Loucy (cell line): ENCODE measurements at regions not wholly inside any gene's neighbourhood (a gene's known extent, or its start where the extent isn't known, plus 50 kb on each side); places are given as distances from the start of the nearest gene placed in this dataset.

ENCODE experiments used
- H2AFZ ChIP-seq: fragments of 200-600 bp; sonication (generic); 2 replicates; pipeline ENCODE4 v1.6.0; 2016; ENCODE audit warnings: antibody characterized with exemption, mild to moderate bottlenecking, low read length, moderate library complexity
- H3F3A ChIP-seq: fragments of 200-600 bp; 2 replicates; pipeline ENCODE4 v1.6.0; 2016; ENCODE audit warnings: antibody characterized with exemption, low read depth, mild to moderate bottlenecking
- H3K27me3 ChIP-seq: fragments of 200-600 bp; sonication (generic); 2 replicates; pipeline ENCODE4 v1.6.1; 2014; ENCODE audit warnings: low read length, mild to moderate bottlenecking; ENCODE audit not compliant: insufficient read depth, poor library complexity, severe bottlenecking
- H3K36me3 ChIP-seq: fragments of 200-600 bp; sonication (generic); 2 replicates; pipeline ENCODE4 v1.6.1; 2016; ENCODE audit warnings: low read length; ENCODE audit not compliant: insufficient read depth
- H3K4me1 ChIP-seq: fragments of 200-600 bp; sonication (generic); 2 replicates; pipeline ENCODE4 v1.5.1; 2014; ENCODE audit warnings: low read length, mild to moderate bottlenecking; ENCODE audit not compliant: insufficient read depth, poor library complexity, severe bottlenecking
- H3K4me2 ChIP-seq: fragments of 200-600 bp; sonication (generic); 2 replicates; pipeline ENCODE4 v1.6.0; 2014; ENCODE audit warnings: antibody characterized with exemption, low read length, low read depth, mild to moderate bottlenecking; ENCODE audit not compliant: poor library complexity, severe bottlenecking
- H3K4me3 ChIP-seq: fragments of 200-600 bp; sonication (generic); 2 replicates; pipeline ENCODE4 v1.5.1; 2014; ENCODE audit warnings: low read length, mild to moderate bottlenecking, mixed read lengths; ENCODE audit not compliant: poor library complexity, severe bottlenecking
- H3K79me2 ChIP-seq: fragments of 200-600 bp; sonication (generic); 2 replicates; pipeline ENCODE4 v1.6.1; 2014; ENCODE audit warnings: low read length; ENCODE audit not compliant: insufficient read depth
- H3K9ac ChIP-seq: fragments of 200-600 bp; sonication (generic); 2 replicates; pipeline ENCODE4 v1.6.0; 2014; ENCODE audit warnings: mild to moderate bottlenecking, low read depth, low read length, moderate library complexity; ENCODE audit not compliant: poor library complexity, severe bottlenecking
- H3K9me2 ChIP-seq: fragments of 200-600 bp; sonication (generic); replicated peaks from 2 replicates; pipeline ENCODE4 v1.6.1; 2016; ENCODE audit warnings: low read depth, low read length, mixed read lengths
- H3K9me3 ChIP-seq: fragments of 200-600 bp; sonication (generic); 2 replicates; pipeline ENCODE4 v1.6.1; 2014; ENCODE audit warnings: mild to moderate bottlenecking, antibody characterized with exemption, low read length, low read depth; ENCODE audit not compliant: insufficient read depth
- H4K20me1 ChIP-seq: fragments of 200-600 bp; sonication (generic); 2 replicates; pipeline ENCODE4 v1.6.0; 2014; ENCODE audit warnings: antibody characterized with exemption, low read length, mild to moderate bottlenecking; ENCODE audit not compliant: insufficient read depth, poor library complexity, severe bottlenecking
- CTCF ChIP-seq: fragments of 200-600 bp; sonication (generic); conservative IDR thresholded peaks from 2 replicates; pipeline ENCODE4 v1.5.1; 2014; ENCODE audit warnings: mild to moderate bottlenecking, antibody characterized with exemption, low read length
- EZH2phosphoT487 ChIP-seq: fragments of 200-600 bp; IDR thresholded peaks from 2 replicates; pipeline ENCODE4 v1.6.1; 2018; ENCODE audit warnings: antibody characterized with exemption, mild to moderate bottlenecking, moderate library complexity, borderline replicate concordance

- Histone ChIP-seq H4K20me1 (no peaks in the 10 kb centered on the region), H2AFZ (no peak overlapping the region), H3K9ac (no peak overlapping the region), H3K27me3 (no peaks in the 10 kb centered on the region), H3K9me2 (no peaks in the 10 kb centered on the region), H3K9me3 (peaks cover 5% of the 10 kb centered on the region; the same call in 1 of the 2 replicates), H3K4me2 (no peak overlapping the region), H3F3A (no peaks in the 10 kb centered on the region), H3K79me2 (no peaks in the 10 kb centered on the region), H3K36me3 (no peaks in the 10 kb centered on the region), H3K4me3 (no peak overlapping the region), H3K4me1 (no peaks in the 10 kb centered on the region)
- TF ChIP-seq EZH2phosphoT487 (no peak), CTCF (no peak)
These were observed 1736.9 kb downstream of the TP53TG3F start for GRCh38 chr16:35196313-35196712.

GRCh38 chr16:35197656-35198055 is 1738.2 kb downstream of the TP53TG3F start:
- no peak overlapping the region for H2AFZ ChIP-seq
- no peak overlapping the region for H3K4me3 ChIP-seq
- no peaks in the 10 kb centered on the region for H3F3A ChIP-seq
- no peaks in the 10 kb centered on the region for H3K9me2 ChIP-seq
- TF ChIP-seq CTCF (no peak), EZH2phosphoT487 (no peak)
- no peak overlapping the region for H3K4me2 ChIP-seq
- no peak overlapping the region for H3K9ac ChIP-seq
- H3K9me3 ChIP-seq = peaks cover 11% of the 10 kb centered on the region; the same call in 1 of the 2 replicates
- no peaks in the 10 kb centered on the region for H3K79me2 ChIP-seq
- no peaks in the 10 kb centered on the region for H3K4me1 ChIP-seq
- H3K36me3 ChIP-seq = no peaks in the 10 kb centered on the region
- H3K27me3 ChIP-seq = no peaks in the 10 kb centered on the region
- H4K20me1 ChIP-seq = no peaks in the 10 kb centered on the region

GRCh38 chr16:35198223-35199199 is 1739.1 kb downstream of the TP53TG3F start:
- H3K9me3 ChIP-seq = peaks cover 11% of the 10 kb centered on the region; the same call in 1 of the 2 replicates
- H3K36me3 ChIP-seq = no peaks in the 10 kb centered on the region
- no peaks in the 10 kb centered on the region for H3K27me3 ChIP-seq
- no peak overlapping the region for H3K9ac ChIP-seq
- no peak overlapping the region for H3K4me3 ChIP-seq
- no peaks in the 10 kb centered on the region for H4K20me1 ChIP-seq
- H2AFZ ChIP-seq = no peak overlapping the region
- no peaks in the 10 kb centered on the region for H3F3A ChIP-seq
- TF ChIP-seq CTCF (no peak), EZH2phosphoT487 (no peak)
- H3K9me2 ChIP-seq = no peaks in the 10 kb centered on the region
- H3K79me2 ChIP-seq = no peaks in the 10 kb centered on the region
- no peaks in the 10 kb centered on the region for H3K4me1 ChIP-seq
- no peak overlapping the region for H3K4me2 ChIP-seq
